H1 (cell line): ENCODE measurements at regions not wholly inside any gene's neighbourhood (a gene's known extent, or its start where the extent isn't known, plus 50 kb on each side); places are given as distances from the start of the nearest gene placed in this dataset.
A peak's percentile ranks its signal among the peaks of the same experiment; 100 is the strongest.

Experiments used
- CTCF ChIA-PET: fragments of 300-600 bp; sonication (Branson Sonifier 250); formaldehyde crosslinking; loops from one replicate; lab custom pipeline; 2021; ENCODE audit not compliant: partially characterized antibody; lab: Charles Lee
- POLR2A ChIA-PET: fragments of 300-600 bp; sonication (Branson Sonifier 250); formaldehyde crosslinking; loops from one replicate; lab custom pipeline; 2021; ENCODE audit warnings: inconsistent platforms; ENCODE audit not compliant: partially characterized antibody; lab: Charles Lee
- DNase-seq, 2 experiments: peaks; one replicate each; pipeline versions ENCODE4 v3.0.0 to v3.0.0-alpha.2; 2010 to 2022; ENCODE audit warnings: low spot score in 2 of 2, low read depth in 1 of 2, mixed read lengths in 1 of 2
- FAIRE-seq: peaks from 2 replicates; lab custom pipeline; 2011; peaks lifted over from hg19 to GRCh38; lab: Jason Lieb, UNC
- H2AFZ ChIP-seq: 2 replicates; pipeline ENCODE4 v1.8.1; 2012; ENCODE audit warnings: low read length, inconsistent platforms
- H2AK5ac ChIP-seq: 2 replicates; pipeline ENCODE4 v1.6.1; 2013; ENCODE audit warnings: low read depth, low read length
- H2BK120ac ChIP-seq: replicated peaks from 2 replicates; pipeline ENCODE3; 2013; ENCODE audit warnings: low read depth, low read length, inconsistent platforms
- H2BK12ac ChIP-seq: 2 replicates; pipeline ENCODE4 v1.6.1; 2013; ENCODE audit warnings: low read depth, low read length
- H2BK15ac ChIP-seq: 2 replicates; pipeline ENCODE4 v1.6.1; 2013; ENCODE audit warnings: low read length
- H2BK20ac ChIP-seq: 2 replicates; pipeline ENCODE4 v1.6.1; 2013; ENCODE audit warnings: low read length
- H2BK5ac ChIP-seq: 2 replicates; pipeline ENCODE4 v1.6.1; 2013; ENCODE audit warnings: low read depth, low read length
- H3K14ac ChIP-seq: 2 replicates; pipeline ENCODE4 v1.6.1; 2013; ENCODE audit warnings: inconsistent platforms; ENCODE audit not compliant: insufficient read length
- H3K18ac ChIP-seq: 2 replicates; pipeline ENCODE4 v1.6.1; 2013; ENCODE audit warnings: low read length; ENCODE audit errors: extremely low read depth
- H3K23ac ChIP-seq: 2 replicates; pipeline ENCODE4 v1.6.1; 2013; ENCODE audit warnings: inconsistent platforms; ENCODE audit not compliant: insufficient read length
- H3K23me2 ChIP-seq: 2 replicates; pipeline ENCODE4 v1.6.1; 2013; ENCODE audit warnings: low read depth, low read length
- H3K27ac ChIP-seq: 2 replicates; pipeline ENCODE4 v1.6.1; 2011; ENCODE audit warnings: low read depth, low read length, inconsistent platforms
- H3K27me3 ChIP-seq, 4 experiments: replicated peaks in 1 of 4; 1 replicate in 1 of 4; 2 replicates in 3 of 4; pipeline versions ENCODE4 v1.6.1 to v1.8.1; 2011 to 2013; ENCODE audit warnings: low read length in 3 of 4, mild to moderate bottlenecking in 3 of 4, inconsistent platforms in 2 of 4, mixed read lengths in 2 of 4, moderate library complexity in 1 of 4; ENCODE audit not compliant: control insufficient read depth in 3 of 4, insufficient read depth in 3 of 4; ENCODE audit errors: extremely low read depth in 1 of 4
- H3K36me3 ChIP-seq, 4 experiments: 2 replicates each; pipeline versions ENCODE4 v1.6.1 to v1.8.1; 2011 to 2013; ENCODE audit warnings: mild to moderate bottlenecking in 4 of 4, low read length in 3 of 4, moderate library complexity in 2 of 4, control low read depth in 1 of 4, inconsistent platforms in 1 of 4; ENCODE audit not compliant: insufficient read depth in 4 of 4, control insufficient read depth in 2 of 4
- H3K4ac ChIP-seq: replicated peaks from 2 replicates; pipeline ENCODE3; 2013; ENCODE audit warnings: low read length, low read depth, mixed read lengths, inconsistent platforms; ENCODE audit not compliant: insufficient read length
- H3K4me1 ChIP-seq, 4 experiments: replicated peaks in 1 of 4; 1 replicate in 1 of 4; 2 replicates in 3 of 4; pipeline versions ENCODE4 v1.6.1 to v1.8.1; 2011 to 2013; ENCODE audit warnings: low read length in 3 of 4, inconsistent platforms in 2 of 4, mixed read lengths in 1 of 4; ENCODE audit not compliant: insufficient read depth in 4 of 4, control insufficient read depth in 3 of 4
- H3K4me2 ChIP-seq, 2 experiments: 2 replicates each; pipeline versions ENCODE4 v1.6.1 to v1.8.1; 2011 to 2013; ENCODE audit warnings: low read depth in 2 of 2, low read length in 2 of 2, control low read depth in 1 of 2, inconsistent platforms in 1 of 2, mild to moderate bottlenecking in 1 of 2; ENCODE audit not compliant: insufficient read depth in 1 of 2
- H3K4me3 ChIP-seq, 4 experiments: fragments of 200-600, 300-600 bp in 1 of 4; sonication (generic), shearing (Covaris generic), sonication (Bioruptor Twin) in 1 of 4; 2 replicates each; pipeline versions ENCODE4 v1.5.1 to v1.8.1; 2011 to 2016; ENCODE audit warnings: low read length in 4 of 4, low read depth in 3 of 4, control low read depth in 2 of 4, inconsistent platforms in 2 of 4, mild to moderate bottlenecking in 2 of 4, mixed read lengths in 1 of 4, moderate library complexity in 1 of 4; ENCODE audit not compliant: insufficient read depth in 2 of 4; ENCODE audit errors: extremely low read depth in 1 of 4
- H3K56ac ChIP-seq: replicated peaks from 2 replicates; pipeline ENCODE3; 2013; ENCODE audit warnings: low read depth, mild to moderate bottlenecking, mixed read lengths, low read length, inconsistent platforms; ENCODE audit not compliant: insufficient read length
- H3K79me1 ChIP-seq: 2 replicates; pipeline ENCODE4 v1.6.1; 2013; ENCODE audit warnings: low read depth, low read length, control low read depth
- H3K79me2 ChIP-seq, 2 experiments: 2 replicates each; pipeline versions ENCODE4 v1.6.1 to v1.8.1; 2012 to 2013; ENCODE audit warnings: low read length in 2 of 2, mild to moderate bottlenecking in 2 of 2, inconsistent platforms in 1 of 2; ENCODE audit not compliant: insufficient read depth in 2 of 2, control insufficient read depth in 1 of 2
- H3K9ac ChIP-seq, 4 experiments: replicated peaks in 1 of 4; 1 replicate in 1 of 4; 2 replicates in 3 of 4; pipeline versions ENCODE4 v1.6.1 to v1.8.1; 2011 to 2013; ENCODE audit warnings: low read depth in 3 of 4, low read length in 3 of 4, control low read depth in 2 of 4, mild to moderate bottlenecking in 2 of 4, moderate library complexity in 2 of 4, inconsistent platforms in 1 of 4; ENCODE audit errors: extremely low read depth in 1 of 4
- H3K9me3 ChIP-seq, 2 experiments: 2 replicates each; pipeline versions ENCODE4 v1.6.1 to v1.8.1; 2012 to 2013; ENCODE audit warnings: mild to moderate bottlenecking in 2 of 2, moderate library complexity in 2 of 2, control low read depth in 1 of 2, inconsistent platforms in 1 of 2, low read depth in 1 of 2, low read length in 1 of 2, mixed read lengths in 1 of 2; ENCODE audit not compliant: insufficient read depth in 2 of 2
- H4K20me1 ChIP-seq, 2 experiments: replicated peaks in 1 of 2; 2 replicates each; pipeline versions ENCODE3 to v1.8.1; 2011 to 2013; ENCODE audit warnings: inconsistent platforms in 2 of 2, low read length in 2 of 2, mild to moderate bottlenecking in 1 of 2; ENCODE audit not compliant: insufficient read depth in 2 of 2, control insufficient read depth in 1 of 2
- H4K5ac ChIP-seq: 2 replicates; pipeline ENCODE4 v1.6.1; 2013; ENCODE audit warnings: low read length, low read depth, mixed read lengths, inconsistent platforms; ENCODE audit not compliant: insufficient read length
- H4K8ac ChIP-seq: 2 replicates; pipeline ENCODE4 v1.8.0; 2013; ENCODE audit warnings: mild to moderate bottlenecking, moderate library complexity, low read length, inconsistent platforms; ENCODE audit not compliant: insufficient read depth; ENCODE audit errors: extremely low read depth
- H4K91ac ChIP-seq: replicated peaks from 2 replicates; pipeline ENCODE3; 2013; ENCODE audit warnings: low read length, mixed read lengths, inconsistent platforms; ENCODE audit not compliant: insufficient read length
- BRCA1 ChIP-seq: IDR thresholded peaks from 2 replicates; pipeline ENCODE4 v1.6.1; 2012; ENCODE audit warnings: low read depth, low read length, improper control_type of control experiment
- CBX5 ChIP-seq: fragments of 300-800, 300-1000 bp; sonication (generic); IDR thresholded peaks from 2 replicates; pipeline ENCODE4 v1.7.1; 2016; ENCODE audit warnings: antibody characterized with exemption, low read length, low read depth
- CHD1 ChIP-seq: IDR thresholded peaks from 2 replicates; pipeline ENCODE4 v1.6.1; 2012; ENCODE audit warnings: low read depth, low read length, improper control_type of control experiment
- EGR1 ChIP-seq: IDR thresholded peaks from 2 replicates; pipeline ENCODE4 v1.6.1; 2011; ENCODE audit warnings: low read depth, low read length, borderline replicate concordance
- GTF2F1 ChIP-seq: IDR thresholded peaks from 2 replicates; pipeline ENCODE4 v1.6.1; 2012; ENCODE audit warnings: low read depth, low read length, improper control_type of control experiment, borderline replicate concordance
- KDM1A ChIP-seq: fragments of 200-600, 300-600 bp; sonication (generic); IDR thresholded peaks from 2 replicates; pipeline ENCODE4 v1.7.1; 2016; ENCODE audit warnings: mild to moderate bottlenecking, low read length, borderline replicate concordance
- SIRT6 ChIP-seq: IDR thresholded peaks from one replicate; pipeline ENCODE4 v1.7.1; 2012; ENCODE audit warnings: low read length, inconsistent platforms
- TBP ChIP-seq: IDR thresholded peaks from 2 replicates; pipeline ENCODE4 v1.6.1; 2011; ENCODE audit warnings: low read depth, low read length, improper control_type of control experiment
- WGBS, 2 experiments: shearing (Covaris generic) in 1 of 2; methylation state at CpG; one replicate each; pipeline versions ENCODE4 v1.1.6 to v1.1.7; 2013 to 2015; ENCODE audit warnings: low lambda C conversion rate in 2 of 2, mixed read lengths in 2 of 2, inconsistent platforms in 1 of 2, low coverage in 1 of 2, missing lambda C conversion rate in 1 of 2; ENCODE audit not compliant: insufficient replicate concordance in 2 of 2, insufficient coverage in 1 of 2, insufficient read length in 1 of 2; ENCODE audit errors: extremely low coverage in 1 of 2, missing lambda C conversion rate in 1 of 2; 5-methylcytosine and 5-hydroxymethylcytosine counted together

GRCh38 chr12:65754290-65754689, 70.0 kb upstream of the HMGA2 start:
- H4K91ac ChIP-seq, result no peak overlapping the region
- H3K27me3 ChIP-seq, result no peaks in the 10 kb centered on the region
- H3K9ac ChIP-seq, result no peak overlapping the region
- no peaks in the 10 kb centered on the region for H3K36me3 ChIP-seq
- no peak overlapping the region for H3K4me2 ChIP-seq
- TF ChIP-seq SIRT6, result no peak
- no peak for TF ChIP-seq TBP
- TF ChIP-seq CHD1, result no peak
- TF ChIP-seq CBX5, result no peak
- no peak for TF ChIP-seq EGR1
- no peak for TF ChIP-seq BRCA1
- no peak for TF ChIP-seq KDM1A
- no peak for TF ChIP-seq GTF2F1
- H2BK12ac ChIP-seq, result peak overlapping the region; percentile 82; the same call in 1 of the 2 replicates
- H4K5ac ChIP-seq, result no peak overlapping the region
- H2BK5ac ChIP-seq, result 0 out of 2 replicates have a peak overlapping the region, but pooled peaks have one; percentile 54
- ChIA-PET CTCF (interaction anchor here (1.0 to 2.4 kb wide), 4 partner anchors 9 to 377 kb away, joined by 3 to 6 read pairs (median 4); no protein-coding TSS in a partner anchor), POLR2A (interaction anchor here (1.1 kb wide), 2 partner anchors 8 to 11 kb away, joined by 4 to 9 read pairs; no protein-coding TSS in a partner anchor)
- H3K4me3 ChIP-seq, result no peak overlapping the region
- H4K20me1 ChIP-seq, result no peaks in the 10 kb centered on the region
- no peaks in the 10 kb centered on the region for H3K23me2 ChIP-seq
- H2AFZ ChIP-seq, result no peak overlapping the region
- peak overlapping the region; percentile 35; the same call in 1 of the 2 replicates for H2BK20ac ChIP-seq
- no peak overlapping the region for H2BK120ac ChIP-seq
- H3K9me3 ChIP-seq, result no peaks in the 10 kb centered on the region
- H2AK5ac ChIP-seq, result no peak overlapping the region
- WGBS, 2 experiments, result 63% methylated on average over 2 of the region's 2 CpGs; no CpG with 5 or more reads in 1 of the 2 experiments
- H4K8ac ChIP-seq, result no peak overlapping the region
- H3K4ac ChIP-seq, result no peak overlapping the region
- no peak overlapping the region for H3K23ac ChIP-seq
- no peaks in the 10 kb centered on the region for H3K79me1 ChIP-seq
- no peak overlapping the region; the same call in 1 of the 2 replicates for H3K18ac ChIP-seq
- no peak overlapping the region for H2BK15ac ChIP-seq
- no peak overlapping the region for H3K27ac ChIP-seq
- DNase-seq, result no peak
- H3K79me2 ChIP-seq, result no peaks in the 10 kb centered on the region
- no peak for FAIRE-seq
- no peak overlapping the region for H3K56ac ChIP-seq
- no peak overlapping the region for H3K14ac ChIP-seq
- H3K4me1 ChIP-seq, result peaks cover 0 to 15% (median 9%) of the 10 kb centered on the region in 4 experiments; a peak in 5 of 7 replicates
